ENCODE measurements at regions not wholly inside any gene's neighbourhood (a gene's known extent, or its start where the extent isn't known, plus 50 kb on each side); places are given as distances from the start of the nearest gene placed in this dataset.

- H3K27me3 ChIP-seq (ENCODE audit: control insufficient read depth in 1 of 2, insufficient read depth in 2 of 2, low read length in 2 of 2) = peaks cover 9 to 27% of the 10 kb centered on the region in 2 donors
- no peaks in the 10 kb centered on the region for H3K9me3 ChIP-seq (ENCODE audit: control insufficient read depth in 2 of 2, low read length in 2 of 2)
- no peaks in the 10 kb centered on the region for H3K4me1 ChIP-seq (ENCODE audit: control insufficient read depth, insufficient read depth, low read length)
- H3K36me3 ChIP-seq (ENCODE audit: control insufficient read depth in 2 of 2, insufficient read depth in 2 of 2, low read length in 2 of 2) = no peaks in the 10 kb centered on the region
- no peak overlapping the region for H3K9ac ChIP-seq (ENCODE audit: low read length in 2 of 2)
- no peak overlapping the region for H3K4me3 ChIP-seq (ENCODE audit: low read length in 2 of 2)
- no peak overlapping the region for H3K27ac ChIP-seq (ENCODE audit: low read length)
Measured at GRCh38 chr1:36689992-36690391, 207.3 kb upstream of the CSF3R start.

DNA sequence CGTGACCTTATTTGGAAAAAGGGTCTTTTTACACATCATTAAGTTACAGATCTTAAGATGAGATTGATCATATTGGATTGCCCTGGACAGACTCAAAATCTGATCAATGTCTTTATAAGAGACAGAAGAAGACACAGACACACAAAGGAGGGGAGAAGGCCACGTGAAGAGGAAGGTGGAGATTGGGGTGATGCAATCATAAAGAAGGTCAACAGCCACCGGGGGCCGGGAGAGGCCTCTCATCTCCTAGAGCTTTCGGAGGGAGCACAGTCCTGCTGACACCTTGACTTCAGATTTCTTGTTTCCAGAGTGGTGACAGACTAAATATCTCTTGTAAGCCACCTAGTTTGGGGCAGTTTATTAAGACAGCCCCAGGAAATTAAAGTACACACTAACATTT, 204.6 kb upstream of the CSF3R start:
- H3K4me1 ChIP-seq (ENCODE audit: control insufficient read depth, insufficient read depth, low read length) = no peaks in the 10 kb centered on the region
- H3K4me3 ChIP-seq (ENCODE audit: low read length in 2 of 2) = no peak overlapping the region
- H3K27ac ChIP-seq (ENCODE audit: low read length) = no peak overlapping the region
- no peaks in the 10 kb centered on the region for H3K36me3 ChIP-seq (ENCODE audit: control insufficient read depth in 2 of 2, insufficient read depth in 2 of 2, low read length in 2 of 2)
- H3K27me3 ChIP-seq (ENCODE audit: control insufficient read depth in 1 of 2, insufficient read depth in 2 of 2, low read length in 2 of 2) = peaks cover 5 to 14% of the 10 kb centered on the region in 2 donors
- H3K9me3 ChIP-seq (ENCODE audit: control insufficient read depth in 2 of 2, low read length in 2 of 2) = peaks cover 0 to 2% of the 10 kb centered on the region in 2 donors
- no peak overlapping the region for H3K9ac ChIP-seq (ENCODE audit: low read length in 2 of 2)

GRCh38 chr1:36675931-36676562, 193.3 kb upstream of the CSF3R start:
- H3K4me3 ChIP-seq (ENCODE audit: low read length in 2 of 2) = no peak overlapping the region
- H3K4me1 ChIP-seq (ENCODE audit: control insufficient read depth, insufficient read depth, low read length) = no peaks in the 10 kb centered on the region
- no peak overlapping the region for H3K9ac ChIP-seq (ENCODE audit: low read length in 2 of 2)
- H3K36me3 ChIP-seq (ENCODE audit: control insufficient read depth in 2 of 2, insufficient read depth in 2 of 2, low read length in 2 of 2) = no peaks in the 10 kb centered on the region
- peaks cover 7 to 17% of the 10 kb centered on the region in 2 donors for H3K27me3 ChIP-seq (ENCODE audit: control insufficient read depth in 1 of 2, insufficient read depth in 2 of 2, low read length in 2 of 2)
- H3K27ac ChIP-seq (ENCODE audit: low read length) = no peak overlapping the region
- H3K9me3 ChIP-seq (ENCODE audit: control insufficient read depth in 2 of 2, low read length in 2 of 2) = peaks cover 0 to 4% of the 10 kb centered on the region in 2 donors

DNA sequence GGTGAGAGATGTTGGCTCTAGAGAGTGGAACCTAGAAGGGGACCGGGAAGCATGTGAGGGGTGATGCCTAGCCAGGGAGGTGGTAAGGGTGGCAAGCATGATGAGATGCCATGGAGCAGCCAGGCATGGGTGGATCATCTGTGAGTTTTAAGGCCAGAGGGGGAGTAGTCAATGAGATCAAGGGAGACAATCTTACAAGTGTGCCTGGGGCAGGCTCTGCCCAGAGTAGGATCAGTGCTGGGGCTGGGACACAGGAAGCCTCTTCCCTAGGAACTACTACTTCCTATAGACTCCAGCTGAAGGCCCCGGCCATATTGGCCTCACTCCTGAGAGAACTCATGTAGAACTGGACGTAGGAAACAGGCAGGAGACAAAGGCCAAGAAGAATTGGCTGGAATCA, 192.4 kb upstream of the CSF3R start:
- Histone ChIP-seq H3K27me3 (ENCODE audit: control insufficient read depth in 1 of 2, insufficient read depth in 2 of 2, low read length in 2 of 2) (peaks cover 7 to 18% of the 10 kb centered on the region in 2 donors), H3K9ac (ENCODE audit: low read length in 2 of 2) (no peak overlapping the region), H3K36me3 (ENCODE audit: control insufficient read depth in 2 of 2, insufficient read depth in 2 of 2, low read length in 2 of 2) (no peaks in the 10 kb centered on the region), H3K4me1 (ENCODE audit: control insufficient read depth, insufficient read depth, low read length) (no peaks in the 10 kb centered on the region), H3K27ac (ENCODE audit: low read length) (no peak overlapping the region), H3K4me3 (ENCODE audit: low read length in 2 of 2) (no peak overlapping the region), H3K9me3 (ENCODE audit: control insufficient read depth in 2 of 2, low read length in 2 of 2) (peaks cover 0 to 4% of the 10 kb centered on the region in 2 donors)

DNA sequence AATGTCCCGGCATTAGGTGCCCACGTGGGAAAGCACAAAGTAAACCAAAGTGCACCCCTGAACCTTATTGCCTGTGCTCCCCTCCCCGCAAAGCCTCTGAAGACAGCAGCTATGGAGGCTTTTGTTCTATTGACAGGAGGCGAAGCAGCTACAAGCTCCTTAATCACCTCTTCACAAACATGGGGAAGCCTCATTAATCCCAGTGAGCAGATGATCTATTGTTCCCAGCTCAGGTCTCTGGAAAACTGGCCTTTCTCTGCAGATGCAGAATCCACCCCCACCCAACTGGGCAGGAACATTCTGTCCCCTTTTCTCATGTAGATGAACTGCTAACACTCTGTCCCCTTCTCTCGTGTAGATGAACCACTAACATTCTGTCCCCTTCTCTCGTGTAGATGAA, 190.5 kb upstream of the CSF3R start:
- Histone ChIP-seq H3K36me3 (ENCODE audit: control insufficient read depth in 2 of 2, insufficient read depth in 2 of 2, low read length in 2 of 2) (no peaks in the 10 kb centered on the region), H3K27me3 (ENCODE audit: control insufficient read depth in 1 of 2, insufficient read depth in 2 of 2, low read length in 2 of 2) (peaks cover 7 to 17% of the 10 kb centered on the region in 2 donors), H3K4me1 (ENCODE audit: control insufficient read depth, insufficient read depth, low read length) (no peaks in the 10 kb centered on the region), H3K27ac (ENCODE audit: low read length) (no peak overlapping the region), H3K4me3 (ENCODE audit: low read length in 2 of 2) (no peak overlapping the region), H3K9ac (ENCODE audit: low read length in 2 of 2) (no peak overlapping the region), H3K9me3 (ENCODE audit: control insufficient read depth in 2 of 2, low read length in 2 of 2) (peaks cover 0 to 4% of the 10 kb centered on the region in 2 donors)

DNA sequence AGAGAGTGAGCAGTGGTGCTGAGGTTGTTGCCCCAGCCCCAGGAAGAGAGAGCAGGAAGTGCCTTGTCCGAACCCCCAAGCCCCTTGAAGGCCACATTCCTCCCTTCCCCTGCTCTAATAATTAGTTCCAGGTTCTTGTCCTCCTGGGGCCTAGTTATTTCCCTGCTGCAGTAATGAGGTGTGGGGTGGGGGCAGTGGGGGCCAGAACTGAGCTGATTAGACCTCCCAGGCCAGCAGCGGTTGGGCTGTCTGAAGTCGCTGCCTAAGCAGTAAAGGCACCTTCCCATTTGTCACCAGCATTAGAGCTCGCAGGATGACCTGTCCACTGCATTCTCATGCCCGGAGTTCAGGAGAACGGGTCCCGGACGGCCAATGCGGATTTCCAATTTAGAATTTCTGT, 186.5 kb upstream of the CSF3R start:
- H3K27ac ChIP-seq (ENCODE audit: low read length) = no peak overlapping the region
- H3K4me3 ChIP-seq (ENCODE audit: low read length in 2 of 2) = no peak overlapping the region
- H3K9me3 ChIP-seq (ENCODE audit: control insufficient read depth in 2 of 2, low read length in 2 of 2) = no peaks in the 10 kb centered on the region
- H3K27me3 ChIP-seq (ENCODE audit: control insufficient read depth in 1 of 2, insufficient read depth in 2 of 2, low read length in 2 of 2) = peaks cover 10 to 23% of the 10 kb centered on the region in 2 donors
- no peaks in the 10 kb centered on the region for H3K36me3 ChIP-seq (ENCODE audit: control insufficient read depth in 2 of 2, insufficient read depth in 2 of 2, low read length in 2 of 2)
- H3K9ac ChIP-seq (ENCODE audit: low read length in 2 of 2) = no peak overlapping the region
- no peaks in the 10 kb centered on the region for H3K4me1 ChIP-seq (ENCODE audit: control insufficient read depth, insufficient read depth, low read length)

GRCh38 chr1:36667836-36668235, 185.1 kb upstream of the CSF3R start:
- Histone ChIP-seq H3K4me1 (ENCODE audit: control insufficient read depth, insufficient read depth, low read length) (no peaks in the 10 kb centered on the region), H3K9ac (ENCODE audit: low read length in 2 of 2) (no peak overlapping the region), H3K9me3 (ENCODE audit: control insufficient read depth in 2 of 2, low read length in 2 of 2) (no peaks in the 10 kb centered on the region), H3K27ac (ENCODE audit: low read length) (no peak overlapping the region), H3K27me3 (ENCODE audit: control insufficient read depth in 1 of 2, insufficient read depth in 2 of 2, low read length in 2 of 2) (peaks cover 10 to 18% of the 10 kb centered on the region in 2 donors), H3K36me3 (ENCODE audit: control insufficient read depth in 2 of 2, insufficient read depth in 2 of 2, low read length in 2 of 2) (no peaks in the 10 kb centered on the region), H3K4me3 (ENCODE audit: low read length in 2 of 2) (no peak overlapping the region)

DNA sequence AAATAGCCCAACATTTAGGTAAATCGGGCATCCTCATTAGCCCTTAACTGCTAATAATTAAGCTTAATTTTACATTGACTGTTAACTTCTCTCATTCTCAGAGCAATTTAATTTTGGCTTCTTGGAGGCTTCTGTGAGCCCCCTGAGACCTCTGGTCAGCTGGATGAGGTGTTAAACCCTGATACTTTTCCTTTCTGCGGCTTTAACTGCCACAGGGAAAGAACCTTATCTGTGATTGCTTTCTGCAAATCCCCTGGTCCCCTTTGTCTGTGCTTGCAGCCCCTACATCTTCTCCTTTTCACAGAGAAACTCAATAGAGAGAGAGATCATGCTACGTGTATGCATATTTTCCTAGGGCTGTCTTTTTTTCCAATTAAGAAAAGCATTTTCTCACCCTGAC, 184.5 kb upstream of the CSF3R start:
- Histone ChIP-seq H3K27ac (ENCODE audit: low read length) (no peak overlapping the region), H3K9me3 (ENCODE audit: control insufficient read depth in 2 of 2, low read length in 2 of 2) (no peaks in the 10 kb centered on the region), H3K4me1 (ENCODE audit: control insufficient read depth, insufficient read depth, low read length) (no peaks in the 10 kb centered on the region), H3K27me3 (ENCODE audit: control insufficient read depth in 1 of 2, insufficient read depth in 2 of 2, low read length in 2 of 2) (peaks cover 4 to 14% of the 10 kb centered on the region in 2 donors), H3K4me3 (ENCODE audit: low read length in 2 of 2) (no peak overlapping the region), H3K9ac (ENCODE audit: low read length in 2 of 2) (no peak overlapping the region), H3K36me3 (ENCODE audit: control insufficient read depth in 2 of 2, insufficient read depth in 2 of 2, low read length in 2 of 2) (no peaks in the 10 kb centered on the region)

- Histone ChIP-seq H3K9ac (ENCODE audit: low read length in 2 of 2) (no peak overlapping the region), H3K27ac (ENCODE audit: low read length) (no peak overlapping the region), H3K4me1 (ENCODE audit: control insufficient read depth, insufficient read depth, low read length) (no peaks in the 10 kb centered on the region), H3K27me3 (ENCODE audit: control insufficient read depth in 1 of 2, insufficient read depth in 2 of 2, low read length in 2 of 2) (peaks cover 4 to 12% of the 10 kb centered on the region in 2 donors), H3K9me3 (ENCODE audit: control insufficient read depth in 2 of 2, low read length in 2 of 2) (no peaks in the 10 kb centered on the region), H3K36me3 (ENCODE audit: control insufficient read depth in 2 of 2, insufficient read depth in 2 of 2, low read length in 2 of 2) (no peaks in the 10 kb centered on the region), H3K4me3 (ENCODE audit: low read length in 2 of 2) (no peak overlapping the region)
Measured at GRCh38 chr1:36665478-36666080, 182.9 kb upstream of the CSF3R start.

DNA sequence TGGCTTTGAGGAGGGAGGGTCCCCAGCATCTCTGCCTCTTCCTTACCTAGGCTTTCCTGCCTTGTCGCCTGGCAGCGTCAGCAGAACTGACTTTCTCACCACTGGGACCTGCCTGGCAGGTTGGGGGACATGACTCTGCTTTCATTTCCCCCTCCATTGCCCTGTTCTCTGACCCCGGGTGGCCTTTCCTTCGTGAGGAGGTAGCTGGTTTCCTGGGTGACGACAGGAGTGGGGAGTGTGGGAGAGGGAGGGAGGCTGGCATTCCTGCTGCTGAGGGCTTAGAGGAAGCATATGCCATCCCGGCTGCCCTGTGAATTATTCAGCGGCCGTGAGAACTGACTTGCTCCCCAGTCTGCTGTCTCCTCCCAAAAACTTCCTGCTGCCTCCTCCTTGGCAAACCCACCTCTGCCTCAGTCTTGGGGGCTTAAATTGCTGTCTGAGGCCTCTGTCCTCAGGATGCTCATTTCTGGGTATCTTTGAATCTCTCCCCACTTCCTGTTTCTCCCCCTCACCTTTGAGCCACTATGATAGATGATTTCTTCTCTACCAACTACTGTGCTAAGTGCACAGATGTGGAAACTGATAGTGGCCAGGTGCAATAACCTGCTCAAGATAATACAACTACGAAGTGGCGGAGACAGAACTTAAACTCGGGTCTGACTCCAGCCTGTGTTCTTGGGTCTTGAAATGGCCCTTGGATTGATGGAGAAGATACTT, 182.0 kb upstream of the CSF3R start:
- H3K4me3 ChIP-seq (ENCODE audit: low read length in 2 of 2) = no peak overlapping the region
- no peaks in the 10 kb centered on the region for H3K4me1 ChIP-seq (ENCODE audit: control insufficient read depth, insufficient read depth, low read length)
- no peaks in the 10 kb centered on the region for H3K36me3 ChIP-seq (ENCODE audit: control insufficient read depth in 2 of 2, insufficient read depth in 2 of 2, low read length in 2 of 2)
- H3K9ac ChIP-seq (ENCODE audit: low read length in 2 of 2) = no peak overlapping the region
- H3K27ac ChIP-seq (ENCODE audit: low read length) = no peak overlapping the region
- peaks cover 4 to 9% of the 10 kb centered on the region in 2 donors for H3K27me3 ChIP-seq (ENCODE audit: control insufficient read depth in 1 of 2, insufficient read depth in 2 of 2, low read length in 2 of 2)
- H3K9me3 ChIP-seq (ENCODE audit: control insufficient read depth in 2 of 2, low read length in 2 of 2) = no peaks in the 10 kb centered on the region

Data from stomach smooth muscle (tissue), 2 donors.